HepG2 (cell line): ENCODE measurements at regions not wholly inside any gene's neighbourhood (a gene's known extent, or its start where the extent isn't known, plus 50 kb on each side); places are given as distances from the start of the nearest gene placed in this dataset.

Experiments
- ATAC-seq: fragments of 200-7000 bp; cut with Tn5 transposase; 3 replicates; pipeline ENCODE4 v1.9.1; 2020; ENCODE audit warnings: mild to moderate bottlenecking, moderate library complexity
- BruUV-seq: library from RNA; stranded (reverse); fragments of 400-500 nt; replicated peaks from 2 replicates; lab custom pipeline; 2021; lab: Mats Ljungman, UMichigan
- CTCF ChIA-PET: fragments of 300-600 bp; formaldehyde crosslinking; extraction: SDS; loops from one replicate; lab custom pipeline; 2021; ENCODE audit warnings: low total read pairs, inconsistent platforms, low intra/inter-chr PET ratio; lab: Yijun Ruan, JAX
- POLR2A ChIA-PET: fragments of 350-600 bp; sonication (Branson Sonifier 250); formaldehyde crosslinking; loops from one replicate; lab custom pipeline; 2020; ENCODE audit warnings: antibody characterized with exemption, inconsistent platforms; lab: Yijun Ruan, JAX
- DNase-seq: peaks from one replicate; pipeline ENCODE4 v3.0.0-alpha.2; 2015; ENCODE audit warnings: low spot score
- FAIRE-seq: peaks from 3 replicates; lab custom pipeline; 2011; peaks lifted over from hg19 to GRCh38; lab: Jason Lieb, UNC
- H2AFZ ChIP-seq: one replicate; pipeline ENCODE4 v1.6.1; 2011; ENCODE audit warnings: low read length, inconsistent platforms
- H3K27ac ChIP-seq: fragments of 300-600 bp; 3 replicates; pipeline ENCODE4 v1.8.0; 2011; ENCODE audit warnings: mixed run types, mild to moderate bottlenecking, mixed read lengths, low read length, inconsistent platforms; ENCODE audit not compliant: insufficient read depth; ENCODE audit errors: extremely low read length
- H3K27me3 ChIP-seq, 2 experiments: fragments of 200-600 bp in 1 of 2; 2 replicates in 1 of 2; 3 replicates in 1 of 2; pipeline versions ENCODE4 v1.6.0 to v1.8.0; 2011; ENCODE audit warnings: low read length in 2 of 2, mild to moderate bottlenecking in 2 of 2, moderate library complexity in 2 of 2, inconsistent platforms in 1 of 2; ENCODE audit not compliant: insufficient read depth in 2 of 2, control insufficient read depth in 1 of 2
- H3K36me3 ChIP-seq, 2 experiments: fragments of 200-600 bp in 1 of 2; replicated peaks in 1 of 2; 2 replicates in 1 of 2; 3 replicates in 1 of 2; pipeline versions ENCODE4 v1.5.1 to v1.8.0; 2011; ENCODE audit warnings: low read length in 2 of 2, inconsistent platforms in 1 of 2; ENCODE audit not compliant: insufficient read depth in 2 of 2, control insufficient read depth in 1 of 2
- H3K4me1 ChIP-seq: 2 replicates; pipeline ENCODE4 v1.5.1; 2012; ENCODE audit warnings: low read length, inconsistent platforms; ENCODE audit not compliant: insufficient read depth
- H3K4me2 ChIP-seq: 2 replicates; pipeline ENCODE4 v1.6.0; 2011; ENCODE audit warnings: low read depth, low read length, inconsistent platforms
- H3K4me3 ChIP-seq, 3 experiments: fragments of 200-600 bp in 1 of 3; sonication (generic), shearing (Covaris generic) in 1 of 3; replicated peaks in 1 of 3; 2 replicates each; pipeline ENCODE4 v1.5.1; 2011 to 2016; ENCODE audit warnings: low read length in 3 of 3, inconsistent platforms in 2 of 3, low read depth in 2 of 3, mild to moderate bottlenecking in 2 of 3, control low read depth in 1 of 3, mixed read lengths in 1 of 3; ENCODE audit not compliant: insufficient read depth in 1 of 3
- H3K79me2 ChIP-seq: one replicate; pipeline ENCODE4 v1.6.1; 2011; ENCODE audit warnings: low read length, inconsistent platforms; ENCODE audit not compliant: insufficient read depth
- H3K9ac ChIP-seq: 2 replicates; pipeline ENCODE4 v1.6.0; 2011; ENCODE audit warnings: mild to moderate bottlenecking, low read depth, low read length, inconsistent platforms; ENCODE audit not compliant: insufficient read depth
- H3K9me3 ChIP-seq: 2 replicates; pipeline ENCODE4 v1.5.1; 2012; ENCODE audit warnings: mild to moderate bottlenecking, low read length
- H4K20me1 ChIP-seq: 2 replicates; pipeline ENCODE4 v1.6.0; 2011; ENCODE audit warnings: inconsistent platforms, mild to moderate bottlenecking, low read length, moderate library complexity; ENCODE audit not compliant: insufficient read depth
- CHCHD3 ChIP-seq: sonication (generic); formaldehyde crosslinking; IDR thresholded peaks from 2 replicates; pipeline ENCODE4 v1.8.0; 2022; ENCODE audit warnings: mild to moderate bottlenecking, missing genetic modification reagents, moderate library complexity
- MEIS1 ChIP-seq: sonication (generic); formaldehyde crosslinking; IDR thresholded peaks from 2 replicates; pipeline ENCODE4 v1.9.0; 2021; ENCODE audit warnings: mild to moderate bottlenecking, missing genetic modification reagents, moderate library complexity, borderline replicate concordance
- SIX4 ChIP-seq: sonication (generic); formaldehyde crosslinking; IDR thresholded peaks from 2 replicates; pipeline ENCODE4 v1.4.0; 2020; ENCODE audit warnings: missing genetic modification reagents
- SMARCC2 ChIP-seq: fragments of 450-650 bp; IDR thresholded peaks from 2 replicates; pipeline ENCODE4 v1.6.1; 2017; ENCODE audit warnings: antibody characterized with exemption, mild to moderate bottlenecking
- SMYD3 ChIP-seq: sonication (generic); formaldehyde crosslinking; IDR thresholded peaks from 2 replicates; pipeline ENCODE4 v1.8.1; 2023; ENCODE audit warnings: mild to moderate bottlenecking, missing genetic modification reagents
- SP2 ChIP-seq: sonication (generic); formaldehyde crosslinking; IDR thresholded peaks from 2 replicates; pipeline ENCODE4 v1.5.1; 2020; ENCODE audit warnings: mild to moderate bottlenecking, missing genetic modification reagents
- WIZ ChIP-seq: sonication (generic); formaldehyde crosslinking; IDR thresholded peaks from 2 replicates; pipeline ENCODE4 v1.5.1; 2020; ENCODE audit warnings: mild to moderate bottlenecking, missing genetic modification reagents
- ZFP1 ChIP-seq: IDR thresholded peaks from 2 replicates; pipeline ENCODE4 v1.6.1; 2016
- ZNF101 ChIP-seq: sonication (generic); formaldehyde crosslinking; IDR thresholded peaks from 2 replicates; pipeline ENCODE4 v1.4.0; 2020; ENCODE audit warnings: mild to moderate bottlenecking, low read depth, missing genetic modification reagents, borderline replicate concordance
- ZNF550 ChIP-seq: sonication (generic); formaldehyde crosslinking; IDR thresholded peaks from 2 replicates; pipeline ENCODE4 v1.4.0; 2020; ENCODE audit warnings: mild to moderate bottlenecking, missing genetic modification reagents, borderline replicate concordance
- ZNF652 ChIP-seq: IDR thresholded peaks from 2 replicates; pipeline ENCODE4 v1.6.1; 2016; ENCODE audit warnings: low read depth, borderline replicate concordance
- ZNF773 ChIP-seq: sonication (generic); formaldehyde crosslinking; IDR thresholded peaks from 2 replicates; pipeline ENCODE4 v1.4.0; 2020; ENCODE audit warnings: missing genetic modification reagents, borderline replicate concordance
- ZSCAN31 ChIP-seq: sonication (generic); formaldehyde crosslinking; IDR thresholded peaks from 2 replicates; pipeline ENCODE4 v1.5.0; 2020; ENCODE audit warnings: low read depth, mild to moderate bottlenecking, missing genetic modification reagents
- WGBS: methylation state at CpG from one replicate; pipeline ENCODE4 v1.1.6; 2017; ENCODE audit warnings: low lambda C conversion rate; 5-methylcytosine and 5-hydroxymethylcytosine counted together
- in situ Hi-C: cut with HindIII; loops from 2 replicates; pipeline ENCODE4 v1.10.0; 2017; ENCODE audit warnings: low pct_unique_long_range_greater_than_20kb; ENCODE audit not compliant: extremely low pct_ligation_motif_present
- intact Hi-C: fragments of 100-400 bp; cut with micrococcal nuclease; formaldehyde crosslinking; loops from one replicate; pipeline ENCODE4 v1.10.0; 2022; ENCODE audit not compliant: unreplicated experiment
- TF ChIP-seq, protein P1 (sequence below): sonication (generic); formaldehyde crosslinking; IDR thresholded peaks from 2 replicates; pipeline ENCODE4 v1.4.0; 2020; ENCODE audit warnings: missing genetic modification reagents
- TF ChIP-seq, protein P2 (sequence below): IDR thresholded peaks from 2 replicates; pipeline ENCODE4 v1.6.1; 2012; ENCODE audit warnings: low read depth, low read length, improper control_type of control experiment
- TF ChIP-seq, protein P3 (sequence below): sonication (generic); formaldehyde crosslinking; IDR thresholded peaks from 2 replicates; pipeline ENCODE4 v1.8.0; 2022; ENCODE audit warnings: low read depth, missing genetic modification reagents
- TF ChIP-seq, protein P4 (sequence below): sonication (generic); formaldehyde crosslinking; IDR thresholded peaks from 2 replicates; pipeline ENCODE4 v1.5.0; 2020; ENCODE audit warnings: missing genetic modification reagents
- TF ChIP-seq, protein P5 (sequence below): conservative IDR thresholded peaks from 2 replicates; pipeline ENCODE4 v1.6.1; 2018; ENCODE audit warnings: missing genetic modification reagents

DNA sequence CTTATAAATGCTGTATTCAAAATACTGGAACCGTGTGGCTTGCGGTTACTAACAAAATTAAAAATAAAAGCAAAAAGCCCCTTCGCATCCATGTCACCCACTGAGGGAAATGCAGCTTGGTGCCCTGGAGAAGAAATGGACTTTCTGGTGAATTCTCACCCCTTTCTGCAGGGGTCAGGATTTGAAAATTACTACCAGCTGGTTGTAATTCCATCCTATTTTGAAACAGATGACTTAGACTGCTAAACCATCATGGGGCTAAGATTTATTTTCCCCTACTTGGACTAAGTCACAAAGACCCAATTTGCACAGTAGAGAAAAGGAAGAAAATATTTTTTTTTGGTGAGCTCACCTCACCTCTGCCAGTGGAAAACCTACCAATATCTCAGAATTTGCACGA lies 111.4 kb upstream of the MYOCD start:
- peaks cover 0 to 6% of the 10 kb centered on the region in 2 experiments; a peak in 1 of 5 replicates for H3K27me3 ChIP-seq
- in situ Hi-C loops = no loop called here
- TF ChIP-seq ZSCAN31 (CRISPR knock-in tag) (no peak), MEIS1 (CRISPR knock-in tag) (no peak), ZNF101 (CRISPR knock-in tag) (no peak), SMYD3 (no peak), ZNF550 (CRISPR knock-in tag) (no peak), SMARCC2 (no peak), SP2 (CRISPR knock-in tag) (no peak), ZFP1 (CRISPR knock-in tag) (no peak), CHCHD3 (no peak), ZNF773 (CRISPR knock-in tag) (no peak), SIX4 (no peak), ZNF652 (CRISPR knock-in tag) (no peak), WIZ (CRISPR knock-in tag) (no peak)
- TF ChIP-seq, protein P1, sequence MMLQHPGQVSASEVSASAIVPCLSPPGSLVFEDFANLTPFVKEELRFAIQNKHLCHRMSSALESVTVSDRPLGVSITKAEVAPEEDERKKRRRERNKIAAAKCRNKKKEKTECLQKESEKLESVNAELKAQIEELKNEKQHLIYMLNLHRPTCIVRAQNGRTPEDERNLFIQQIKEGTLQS (CRISPR knock-in tag) = no peak
- TF ChIP-seq, protein P2, sequence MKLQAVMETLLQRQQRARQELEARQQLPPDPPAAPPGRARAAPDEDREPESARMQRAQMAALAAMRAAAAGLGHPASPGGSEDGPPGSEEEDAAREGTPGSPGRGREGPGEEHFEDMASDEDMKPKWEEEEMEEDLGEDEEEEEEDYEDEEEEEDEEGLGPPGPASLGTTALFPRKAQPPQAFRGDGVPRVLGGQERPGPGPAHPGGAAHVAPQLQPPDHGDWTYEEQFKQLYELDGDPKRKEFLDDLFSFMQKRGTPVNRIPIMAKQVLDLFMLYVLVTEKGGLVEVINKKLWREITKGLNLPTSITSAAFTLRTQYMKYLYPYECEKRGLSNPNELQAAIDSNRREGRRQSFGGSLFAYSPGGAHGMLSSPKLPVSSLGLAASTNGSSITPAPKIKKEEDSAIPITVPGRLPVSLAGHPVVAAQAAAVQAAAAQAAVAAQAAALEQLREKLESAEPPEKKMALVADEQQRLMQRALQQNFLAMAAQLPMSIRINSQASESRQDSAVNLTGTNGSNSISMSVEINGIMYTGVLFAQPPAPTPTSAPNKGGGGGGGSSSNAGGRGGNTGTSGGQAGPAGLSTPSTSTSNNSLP = no peak
- TF ChIP-seq, protein P3, sequence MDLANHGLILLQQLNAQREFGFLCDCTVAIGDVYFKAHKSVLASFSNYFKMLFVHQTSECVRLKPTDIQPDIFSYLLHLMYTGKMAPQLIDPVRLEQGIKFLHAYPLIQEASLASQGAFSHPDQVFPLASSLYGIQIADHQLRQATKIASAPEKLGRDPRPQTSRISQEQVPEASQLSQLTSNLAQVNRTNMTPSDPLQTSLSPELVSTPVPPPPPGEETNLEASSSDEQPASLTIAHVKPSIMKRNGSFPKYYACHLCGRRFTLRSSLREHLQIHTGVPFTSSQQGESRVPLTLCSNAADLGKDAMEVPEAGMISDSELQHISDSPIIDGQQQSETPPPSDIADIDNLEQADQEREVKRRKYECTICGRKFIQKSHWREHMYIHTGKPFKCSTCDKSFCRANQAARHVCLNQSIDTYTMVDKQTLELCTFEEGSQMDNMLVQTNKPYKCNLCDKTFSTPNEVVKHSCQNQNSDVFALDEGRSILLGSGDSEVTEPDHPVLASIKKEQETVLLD (CRISPR knock-in tag) = no peak
- TF ChIP-seq, protein P4, sequence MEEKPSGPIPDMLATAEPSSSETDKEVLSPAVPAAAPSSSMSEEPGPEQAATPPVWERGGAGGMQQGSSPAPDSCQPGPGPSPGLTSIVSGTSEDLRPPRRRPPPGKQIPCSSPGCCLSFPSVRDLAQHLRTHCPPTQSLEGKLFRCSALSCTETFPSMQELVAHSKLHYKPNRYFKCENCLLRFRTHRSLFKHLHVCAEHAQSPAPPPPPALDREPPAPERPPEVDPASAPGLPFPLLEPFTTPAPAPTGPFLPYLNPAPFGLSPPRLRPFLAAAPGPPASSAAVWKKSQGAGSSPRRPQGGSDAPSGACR (CRISPR knock-in tag) = no peak
- TF ChIP-seq, protein P5, sequence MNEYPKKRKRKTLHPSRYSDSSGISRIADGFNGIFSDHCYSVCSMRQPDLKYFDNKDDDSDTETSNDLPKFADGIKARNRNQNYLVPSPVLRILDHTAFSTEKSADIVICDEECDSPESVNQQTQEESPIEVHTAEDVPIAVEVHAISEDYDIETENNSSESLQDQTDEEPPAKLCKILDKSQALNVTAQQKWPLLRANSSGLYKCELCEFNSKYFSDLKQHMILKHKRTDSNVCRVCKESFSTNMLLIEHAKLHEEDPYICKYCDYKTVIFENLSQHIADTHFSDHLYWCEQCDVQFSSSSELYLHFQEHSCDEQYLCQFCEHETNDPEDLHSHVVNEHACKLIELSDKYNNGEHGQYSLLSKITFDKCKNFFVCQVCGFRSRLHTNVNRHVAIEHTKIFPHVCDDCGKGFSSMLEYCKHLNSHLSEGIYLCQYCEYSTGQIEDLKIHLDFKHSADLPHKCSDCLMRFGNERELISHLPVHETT (CRISPR knock-in tag) = no peak
- H4K20me1 ChIP-seq = no peaks in the 10 kb centered on the region
- intact Hi-C loops = no loop called here
- BruUV-seq = no TSS peak
- 67% methylated on average over 4 of the region's 4 CpGs for WGBS
- no peaks in the 10 kb centered on the region for H3K9me3 ChIP-seq
- H3K9ac ChIP-seq = no peak overlapping the region
- no peak overlapping the region for H3K27ac ChIP-seq
- no peak overlapping the region for H3K4me3 ChIP-seq
- DNase-seq (no peak), ATAC-seq (no peak), FAIRE-seq (no peak)
- H3K79me2 ChIP-seq = no peaks in the 10 kb centered on the region
- H3K36me3 ChIP-seq = no peaks in the 10 kb centered on the region
- no peak overlapping the region for H3K4me2 ChIP-seq
- CTCF ChIA-PET = no interaction called here
- POLR2A ChIA-PET = no interaction called here
- H3K4me1 ChIP-seq = no peaks in the 10 kb centered on the region
- no peak overlapping the region for H2AFZ ChIP-seq
